GM12872 (cell line): ENCODE measurements at regions not wholly inside any gene's neighbourhood (a gene's known extent, or its start where the extent isn't known, plus 50 kb on each side); places are given as distances from the start of the nearest gene placed in this dataset.

Experiments used
- TF ChIP-seq, protein P1 (sequence below): IDR thresholded peaks from 3 replicates; pipeline ENCODE4 v1.5.1; 2011; ENCODE audit warnings: low read depth, mild to moderate bottlenecking, low read length, moderate library complexity; ENCODE audit not compliant: insufficient read depth

DNA sequence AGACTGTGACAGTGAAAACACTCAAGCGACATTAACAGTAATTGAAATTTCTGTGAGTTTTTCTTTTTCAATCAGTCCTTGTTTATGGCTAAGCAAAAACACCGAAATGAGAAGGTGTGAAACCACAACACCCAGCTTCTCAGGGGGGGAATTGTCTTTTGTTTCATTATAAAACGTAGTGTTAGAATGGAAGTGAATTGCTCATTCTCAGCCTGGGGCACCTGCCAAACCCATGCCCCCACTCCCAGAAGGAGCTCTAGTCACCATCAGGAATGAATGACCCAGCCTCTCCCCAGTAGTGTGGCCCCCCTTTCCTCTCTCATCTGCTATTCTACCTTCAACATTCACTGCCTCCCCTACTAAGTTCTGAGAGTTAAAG lies 185.8 kb upstream of the CFAP20DC start:
- TF ChIP-seq, protein P1, sequence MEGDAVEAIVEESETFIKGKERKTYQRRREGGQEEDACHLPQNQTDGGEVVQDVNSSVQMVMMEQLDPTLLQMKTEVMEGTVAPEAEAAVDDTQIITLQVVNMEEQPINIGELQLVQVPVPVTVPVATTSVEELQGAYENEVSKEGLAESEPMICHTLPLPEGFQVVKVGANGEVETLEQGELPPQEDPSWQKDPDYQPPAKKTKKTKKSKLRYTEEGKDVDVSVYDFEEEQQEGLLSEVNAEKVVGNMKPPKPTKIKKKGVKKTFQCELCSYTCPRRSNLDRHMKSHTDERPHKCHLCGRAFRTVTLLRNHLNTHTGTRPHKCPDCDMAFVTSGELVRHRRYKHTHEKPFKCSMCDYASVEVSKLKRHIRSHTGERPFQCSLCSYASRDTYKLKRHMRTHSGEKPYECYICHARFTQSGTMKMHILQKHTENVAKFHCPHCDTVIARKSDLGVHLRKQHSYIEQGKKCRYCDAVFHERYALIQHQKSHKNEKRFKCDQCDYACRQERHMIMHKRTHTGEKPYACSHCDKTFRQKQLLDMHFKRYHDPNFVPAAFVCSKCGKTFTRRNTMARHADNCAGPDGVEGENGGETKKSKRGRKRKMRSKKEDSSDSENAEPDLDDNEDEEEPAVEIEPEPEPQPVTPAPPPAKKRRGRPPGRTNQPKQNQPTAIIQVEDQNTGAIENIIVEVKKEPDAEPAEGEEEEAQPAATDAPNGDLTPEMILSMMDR, result no peak

DNA sequence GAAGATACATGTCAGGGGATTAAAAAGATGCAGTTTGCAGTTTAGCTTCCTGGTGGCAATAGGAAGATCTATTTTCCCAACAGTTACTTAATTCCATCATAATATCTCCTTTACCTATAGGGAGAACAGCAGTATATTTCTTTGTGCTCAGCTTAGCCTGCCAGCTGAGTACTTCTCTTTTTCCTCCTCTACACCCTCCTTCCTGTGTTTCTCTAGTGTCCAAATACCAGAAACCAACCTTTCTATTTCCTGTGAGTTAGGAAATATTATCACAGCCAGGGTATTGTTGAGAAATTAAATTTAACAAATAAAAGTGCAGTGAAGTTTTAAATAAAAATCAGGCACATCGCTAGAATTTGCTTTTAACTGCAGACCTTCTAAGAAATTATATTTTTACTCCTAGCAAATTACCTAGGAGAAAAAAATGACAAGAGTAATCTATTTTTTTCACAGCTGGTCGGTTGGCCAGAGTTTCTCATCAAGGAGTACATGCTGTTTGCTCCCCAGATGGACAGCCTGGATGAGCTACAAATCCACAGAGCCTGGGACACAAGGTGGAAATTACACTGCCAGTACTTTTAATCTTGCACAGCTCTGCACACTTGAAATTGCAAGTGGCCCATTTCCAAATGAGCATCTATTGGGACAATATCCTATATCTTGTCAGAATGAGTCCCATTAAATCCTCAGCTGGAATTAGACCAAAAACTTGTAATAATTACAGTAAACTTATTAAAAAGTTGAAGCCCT lies 185.2 kb upstream of the CFAP20DC start:
- TF ChIP-seq, protein P1, result no peak

DNA sequence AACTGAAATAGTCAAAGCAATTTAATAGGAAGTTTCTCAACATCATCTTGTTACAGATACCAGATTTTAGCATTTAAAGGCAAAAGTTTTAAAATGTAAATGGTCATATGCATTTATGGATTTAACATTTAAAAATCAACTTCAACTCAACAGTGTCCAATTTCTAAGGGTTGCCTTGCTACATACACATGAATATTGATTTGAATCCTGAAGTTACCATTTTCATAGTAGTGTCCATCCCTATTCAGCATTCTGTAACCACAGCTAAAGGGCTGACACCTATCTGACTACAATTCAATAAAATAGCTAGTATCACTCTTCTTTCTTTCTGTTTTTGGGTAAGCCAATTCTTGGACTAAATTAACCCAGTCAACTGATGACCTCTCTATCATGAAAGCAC lies 164.0 kb upstream of the CFAP20DC start:
- TF ChIP-seq, protein P1, result no peak

DNA sequence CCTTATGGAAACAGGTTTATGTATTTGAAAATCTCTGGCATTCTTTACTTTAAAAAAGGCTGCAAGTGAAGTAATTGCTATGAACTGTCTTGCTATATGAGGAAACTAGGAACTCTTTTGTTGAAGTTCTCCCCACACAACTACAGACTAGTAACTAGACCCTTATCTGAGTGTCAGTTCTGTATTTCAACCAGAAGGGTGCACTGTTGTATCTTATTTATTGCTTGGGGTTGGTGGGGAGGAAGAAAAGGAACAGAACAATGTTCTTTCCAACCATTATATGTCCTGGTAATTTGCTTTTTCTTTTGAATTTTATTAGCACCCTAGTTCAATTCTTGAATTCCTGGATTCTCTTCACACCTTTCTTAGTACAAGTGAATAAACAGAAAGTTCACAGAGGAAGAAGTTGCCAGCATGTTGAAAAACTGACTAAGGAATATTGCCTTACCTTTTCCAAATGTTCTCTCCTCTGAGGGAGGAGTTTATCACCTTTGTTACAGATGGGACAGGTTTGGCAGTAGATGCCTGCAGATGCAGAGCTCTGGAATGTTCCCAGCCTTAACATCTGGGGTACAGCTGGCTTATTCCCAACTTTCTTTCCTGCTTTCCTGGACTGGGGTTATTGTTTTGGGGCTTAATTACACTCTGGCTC lies 162.4 kb upstream of the CFAP20DC start:
- TF ChIP-seq, protein P1, result peak; percentile 59

DNA sequence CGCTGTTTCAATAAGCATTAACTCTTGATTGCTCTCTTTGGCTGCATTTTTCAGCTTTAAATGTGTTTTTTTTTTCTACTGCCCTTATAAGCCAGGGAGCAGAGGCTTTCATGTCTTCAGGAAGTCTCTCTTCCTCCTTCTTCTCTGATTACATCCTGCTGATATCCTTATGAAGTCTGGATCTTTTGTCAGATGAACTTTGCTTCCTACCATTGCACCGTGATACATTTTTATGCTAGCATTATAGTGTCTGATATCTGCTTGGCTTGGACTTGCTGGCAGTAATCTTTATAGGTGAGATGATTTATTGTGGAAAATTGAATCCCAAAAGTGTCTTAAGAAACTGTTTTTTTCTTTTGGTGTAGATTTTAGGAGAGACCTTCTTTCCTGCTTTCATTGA lies 160.4 kb upstream of the CFAP20DC start:
- TF ChIP-seq, protein P1, result no peak

DNA sequence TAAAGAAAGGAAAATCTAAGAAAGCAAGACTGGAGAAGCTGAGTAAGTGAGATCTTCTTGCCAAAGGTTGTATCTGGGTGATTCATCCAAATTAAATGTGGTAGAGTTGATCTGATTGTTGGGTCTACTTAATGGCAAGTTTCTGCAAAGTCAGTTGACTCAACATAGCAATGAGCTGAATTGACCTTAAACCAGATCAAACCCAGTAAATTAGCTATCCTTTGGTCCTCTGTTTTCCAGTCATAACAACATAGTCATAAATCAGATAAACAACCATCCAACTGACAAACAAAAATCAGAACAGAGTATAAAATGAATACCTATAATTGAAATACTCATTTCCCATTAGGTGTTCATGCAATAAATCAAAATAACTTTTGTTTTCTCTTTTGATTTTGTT lies 142.6 kb upstream of the CFAP20DC start:
- TF ChIP-seq, protein P1, result no peak

DNA sequence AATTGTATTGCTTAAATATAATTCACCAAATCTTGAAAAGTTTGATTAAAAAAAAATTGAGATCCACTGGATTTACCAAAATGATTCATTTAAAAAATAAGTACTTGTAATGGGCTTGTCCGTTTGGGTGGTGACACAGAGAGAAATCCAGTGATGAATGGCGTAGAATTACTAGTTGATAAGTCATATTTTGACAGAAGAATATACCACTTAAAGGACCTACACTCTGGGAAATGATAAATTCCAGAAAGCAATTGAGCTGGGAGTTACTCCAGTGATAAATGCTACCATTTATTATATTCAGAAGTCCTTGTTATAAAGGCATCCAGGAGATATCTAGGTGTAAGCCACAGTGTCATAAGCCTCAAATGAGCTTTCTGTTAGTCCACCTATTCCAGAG lies 141.8 kb upstream of the CFAP20DC start:
- TF ChIP-seq, protein P1, result no peak
